HG03139 (cell line): ENCODE measurements at regions not wholly inside any gene's neighbourhood (a gene's known extent, or its start where the extent isn't known, plus 50 kb on each side); places are given as distances from the start of the nearest gene placed in this dataset.
"Not testable (repeated sequence)": the region's sequence is repeated elsewhere in the genome, so short reads cannot be mapped to it uniquely, and the experiment has no call there.

Source experiments
- ATAC-seq: cut with Tn5 transposase; IDR thresholded peaks from one replicate; pipeline ENCODE4 v1.9.1; 2021; ENCODE audit not compliant: unreplicated experiment

GRCh38 chrX:46029777-46030176 is 515.4 kb downstream of the ZNF674 start:
- ATAC-seq: no peak

GRCh38 chrX:46016296-46016695 is 528.9 kb downstream of the ZNF674 start:
- ATAC-seq: no peak

GRCh38 chrX:46015653-46016052 is 529.6 kb downstream of the ZNF674 start:
- no peak for ATAC-seq

- ATAC-seq: no peak
Measured at GRCh38 chrX:45992402-45993123, 552.7 kb downstream of the ZNF674 start.

- ATAC-seq: no peak
Measured at GRCh38 chrX:45986971-45987370, 558.2 kb downstream of the ZNF674 start.

- ATAC-seq: no peak
Measured at GRCh38 chrX:45986081-45986480, 559.1 kb downstream of the ZNF674 start.

DNA sequence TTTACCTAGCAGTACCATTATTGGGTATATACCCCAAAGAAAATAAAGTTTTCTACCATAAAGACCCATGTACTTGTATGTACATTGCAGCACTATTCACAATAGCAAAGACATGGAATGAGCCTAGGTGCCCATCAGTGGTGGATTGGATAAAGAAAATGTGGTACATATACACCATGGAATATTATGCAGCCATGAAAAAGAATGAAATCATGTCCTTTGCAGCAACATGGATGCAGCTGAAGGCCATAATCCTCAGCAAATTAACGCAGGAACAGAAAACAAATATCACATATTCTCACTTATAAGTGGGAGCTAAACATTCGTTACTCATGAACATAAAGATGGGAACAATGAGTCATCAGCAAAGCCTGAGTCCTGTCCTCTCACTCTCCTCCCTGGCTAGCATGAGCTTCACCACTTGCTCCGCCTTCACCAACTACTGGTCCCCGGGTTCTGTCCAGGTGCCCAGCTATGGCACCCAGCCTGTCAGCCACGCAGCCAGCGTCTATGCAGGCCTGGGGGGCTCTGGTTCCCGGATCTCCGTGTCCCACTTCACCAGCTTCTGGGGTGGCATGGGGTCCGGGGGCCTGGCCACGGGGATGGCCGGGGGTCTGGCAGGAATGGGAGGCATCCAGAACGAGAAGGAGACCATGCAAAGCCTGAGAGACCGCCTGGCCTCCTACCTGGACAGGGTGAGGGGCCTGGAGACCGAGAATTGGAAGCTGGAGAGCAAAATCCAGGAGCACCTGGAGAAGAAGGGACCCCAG is 562.1 kb downstream of the ZNF674 start:
- not testable (repeated sequence) for ATAC-seq

DNA sequence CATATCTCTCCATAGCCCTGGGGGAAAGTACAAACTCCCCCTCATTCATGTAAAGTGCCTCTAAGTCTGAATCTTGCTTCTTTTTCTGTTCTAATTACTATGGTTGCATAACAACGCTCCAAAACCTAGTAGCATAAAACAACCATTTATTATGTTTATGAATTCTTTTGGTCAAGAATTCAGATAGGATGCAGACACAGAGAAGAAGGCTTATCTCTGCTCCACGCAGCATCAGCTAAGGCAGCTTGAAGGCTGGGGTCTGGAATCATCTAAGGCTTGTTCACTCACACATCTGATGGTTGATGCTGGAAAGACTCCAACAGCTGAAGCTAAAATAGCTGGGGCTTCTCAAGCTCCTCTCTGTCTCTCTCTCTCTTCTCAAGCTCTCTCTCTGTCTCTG is 564.5 kb downstream of the ZNF674 start:
- no peak for ATAC-seq

DNA sequence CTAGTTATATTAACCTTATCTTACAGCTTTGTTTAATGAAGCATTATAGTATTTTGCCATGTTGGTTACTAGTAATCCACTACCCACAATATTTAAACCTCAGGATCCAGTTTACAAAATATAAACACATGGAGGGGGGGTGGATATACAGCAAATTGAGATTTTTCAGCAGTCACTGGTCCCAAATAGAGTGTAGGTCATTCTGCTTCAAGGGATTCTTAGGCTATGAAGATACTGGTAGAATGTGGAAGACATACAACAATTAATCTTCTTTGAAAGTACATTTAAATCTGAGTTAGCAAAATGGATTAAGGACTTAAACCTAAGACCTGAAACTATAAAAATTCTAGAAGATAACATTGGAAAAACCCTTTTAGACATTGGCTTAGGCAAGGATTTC is 569.6 kb downstream of the ZNF674 start:
- no peak for ATAC-seq

GRCh38 chrX:45972636-45973035 is 572.6 kb downstream of the ZNF674 start:
- no peak for ATAC-seq

DNA sequence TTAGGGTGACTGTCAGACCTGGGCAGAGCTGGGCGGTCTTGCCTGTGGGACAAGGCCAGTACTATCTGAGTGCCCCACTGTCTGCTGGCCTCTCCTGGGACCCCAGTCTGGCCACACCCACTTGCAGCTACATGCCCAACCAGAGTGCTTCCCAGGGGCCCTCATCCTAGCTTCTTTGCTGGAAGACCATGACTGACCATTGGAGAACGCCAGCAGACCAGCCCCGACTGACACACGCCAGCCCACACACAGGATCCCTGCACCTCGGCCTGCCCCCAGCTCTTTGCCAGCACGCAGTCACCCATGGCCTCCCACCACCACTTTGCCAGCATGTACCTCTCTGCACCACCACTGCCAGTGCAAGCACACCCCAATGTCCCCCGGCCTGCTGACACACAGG is 585.7 kb downstream of the ZNF674 start:
- ATAC-seq: no peak

DNA sequence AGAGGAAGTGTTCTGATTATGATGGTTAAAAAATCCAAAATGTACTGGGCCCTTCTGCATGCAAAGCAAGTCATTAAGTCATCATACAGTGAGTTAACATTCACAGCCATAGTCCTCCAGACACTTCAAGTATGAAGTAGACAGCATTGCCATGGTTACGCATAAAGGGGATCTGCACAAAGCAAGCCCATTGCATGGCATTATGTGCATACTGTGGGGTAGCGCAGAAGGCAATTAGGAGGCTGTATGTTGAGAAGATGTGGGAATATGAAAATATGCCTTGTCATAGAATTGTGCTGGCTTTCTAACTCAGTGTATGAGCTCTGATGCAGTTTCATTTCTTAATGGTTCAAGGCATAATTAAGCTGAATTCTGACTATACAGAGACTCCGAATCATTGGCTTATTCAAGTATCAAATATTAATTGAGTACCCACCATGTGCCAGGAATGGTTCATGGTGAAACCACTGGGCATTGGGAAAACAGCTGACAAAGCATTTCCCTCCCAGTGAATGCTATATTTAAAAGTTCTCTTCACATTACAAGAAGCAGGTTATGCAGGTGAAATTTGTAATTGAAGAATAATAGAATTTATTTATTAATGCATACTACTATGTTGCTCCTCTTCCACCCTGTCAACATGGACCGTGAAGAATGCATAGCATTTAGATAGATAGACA is 588.9 kb downstream of the ZNF674 start:
- ATAC-seq: no peak

DNA sequence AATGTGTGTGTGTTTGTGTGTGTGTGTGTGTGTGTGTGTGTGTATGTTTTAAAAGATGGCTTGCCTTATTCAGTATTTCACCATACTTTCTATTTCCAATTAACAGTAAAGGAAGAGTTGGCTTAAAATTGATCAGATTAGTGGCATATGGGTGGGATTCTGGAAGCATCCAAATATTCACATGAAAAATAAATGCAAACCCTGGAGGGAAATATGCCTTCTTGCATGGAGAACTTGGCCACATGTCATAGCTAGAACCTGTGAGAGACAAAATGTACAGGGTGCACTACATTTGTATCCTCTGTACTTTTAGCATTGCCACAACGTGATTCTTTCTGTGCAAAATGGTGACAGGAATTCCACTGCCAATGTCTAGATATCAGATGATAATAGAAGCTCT is 589.6 kb downstream of the ZNF674 start:
- ATAC-seq: no peak

DNA sequence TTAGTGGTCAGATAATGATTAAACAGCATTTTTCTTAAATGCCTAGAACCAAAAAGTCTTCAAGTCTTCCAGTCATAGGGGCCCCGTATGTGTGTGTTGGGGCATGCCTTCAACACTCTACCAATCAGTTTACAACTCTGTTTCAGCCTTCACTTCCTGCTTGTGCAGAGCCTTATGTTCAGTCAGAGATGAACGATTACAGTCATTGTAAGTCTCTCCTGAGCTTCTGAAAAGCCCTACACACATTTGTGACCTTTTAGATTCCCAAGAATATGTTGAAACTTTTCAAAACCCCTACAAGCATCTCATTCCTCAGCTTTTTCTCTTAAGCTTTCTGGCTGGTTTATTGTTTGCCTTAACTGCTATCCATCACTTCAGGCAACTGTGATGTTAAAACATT is 591.2 kb downstream of the ZNF674 start:
- no peak for ATAC-seq

- ATAC-seq: no peak
Measured at GRCh38 chrX:45952030-45952429, 593.2 kb downstream of the ZNF674 start.

GRCh38 chrX:45935408-45935807 is 609.8 kb downstream of the ZNF674 start:
- no peak for ATAC-seq

- no peak for ATAC-seq
Measured at GRCh38 chrX:45912316-45912715, 632.9 kb downstream of the ZNF674 start.

DNA sequence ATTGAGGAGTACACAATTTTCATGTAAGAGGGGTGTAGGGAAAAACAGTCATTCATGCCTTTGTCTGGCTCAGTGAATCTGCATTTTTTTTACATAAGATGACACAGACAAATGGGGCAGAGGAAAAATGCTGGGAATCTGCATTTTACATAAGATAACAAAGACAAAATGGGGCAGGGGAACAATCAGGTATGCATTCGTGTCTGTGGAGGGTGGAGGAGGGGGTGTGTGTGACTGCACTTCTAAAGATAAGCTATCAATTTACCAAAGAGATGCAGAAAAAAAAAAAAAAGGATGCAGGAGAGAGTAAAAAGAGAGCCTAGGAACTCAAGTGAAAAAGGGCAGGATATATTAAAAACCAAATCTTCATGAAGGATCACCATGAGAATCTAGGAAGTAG is 637.4 kb downstream of the ZNF674 start:
- ATAC-seq: no peak

DNA sequence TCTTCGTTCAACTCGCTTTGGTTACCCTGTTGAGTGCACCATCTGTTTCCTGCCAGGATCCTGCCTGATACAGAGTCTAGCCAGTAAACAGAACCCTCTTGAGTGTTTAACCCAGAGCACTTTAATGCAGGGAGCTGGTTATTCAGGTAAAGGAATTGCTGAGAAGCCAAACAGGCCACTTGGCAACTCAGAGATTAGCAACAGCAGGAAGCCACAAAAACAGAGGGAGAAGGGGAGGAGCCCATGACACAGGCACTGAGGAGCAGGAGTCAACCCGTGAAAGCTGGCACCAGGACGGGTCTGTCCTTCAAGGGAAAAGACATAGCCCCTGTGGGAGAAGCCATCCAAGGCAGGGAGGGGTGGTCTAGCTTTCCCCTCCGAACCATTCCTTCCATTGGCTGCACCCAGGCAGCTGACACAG is 641.4 kb downstream of the ZNF674 start:
- ATAC-seq: no peak

DNA sequence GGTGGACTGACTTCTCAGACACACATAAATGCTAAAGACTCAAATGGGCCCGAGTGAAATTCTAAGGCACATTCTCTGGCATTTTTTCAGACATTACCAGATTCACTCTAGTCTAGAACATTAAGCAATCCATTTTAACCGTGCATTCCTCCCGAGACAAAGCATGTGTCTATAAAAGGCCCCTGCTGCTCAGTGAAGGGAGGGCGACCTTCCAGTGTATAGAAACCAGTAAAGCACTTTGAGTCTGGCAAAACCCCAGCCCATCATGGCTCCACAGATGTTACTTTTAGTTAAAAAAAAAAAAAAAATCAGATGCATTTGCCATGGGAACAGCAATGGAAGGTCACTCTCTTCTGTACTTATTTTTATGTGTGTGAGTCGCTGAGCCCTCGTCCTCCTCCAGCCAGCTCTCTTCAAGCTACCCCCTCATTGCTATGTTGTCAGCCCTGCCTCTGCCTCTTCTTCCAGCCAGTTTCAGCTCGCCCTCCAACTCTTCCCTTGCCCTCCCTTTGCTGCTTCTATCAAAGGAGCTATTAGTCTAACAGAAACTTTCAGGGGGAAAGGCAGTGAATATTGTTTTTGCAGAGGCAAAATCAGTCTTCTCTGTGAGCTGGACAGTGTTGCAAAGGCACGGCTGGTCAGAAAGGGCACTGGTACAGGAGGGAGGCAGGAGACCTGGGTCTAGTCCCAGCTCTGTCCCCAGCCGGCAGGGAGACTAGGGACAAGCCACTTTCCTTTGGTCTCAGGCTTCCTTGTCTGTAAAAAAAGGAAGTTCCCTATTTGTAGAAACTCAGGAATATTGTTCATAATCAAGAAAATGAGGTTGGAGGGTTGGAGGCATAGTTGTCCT is 644.2 kb downstream of the ZNF674 start:
- no peak for ATAC-seq
